Daoy (cell line): ENCODE measurements at regions not wholly inside any gene's neighbourhood (a gene's known extent, or its start where the extent isn't known, plus 50 kb on each side); places are given as distances from the start of the nearest gene placed in this dataset.
A peak's percentile ranks its signal among the peaks of the same experiment; 100 is the strongest.

Experiments
- DNase-seq: peaks from one replicate; pipeline ENCODE4 v3.0.0-alpha.2; 2015; ENCODE audit warnings: low read depth

GRCh38 chr10:88127766-88128165 is 264.3 kb downstream of the PTEN start:
- no peak for DNase-seq

- DNase-seq: no peak
Measured at GRCh38 chr10:88129013-88129412, 265.6 kb downstream of the PTEN start.

GRCh38 chr10:88130912-88131311 is 267.5 kb downstream of the PTEN start:
- no peak for DNase-seq

- DNase-seq: no peak
Measured at GRCh38 chr10:88131511-88132139, 268.2 kb downstream of the PTEN start.

GRCh38 chr10:88136712-88137111 is 273.3 kb downstream of the PTEN start:
- no peak for DNase-seq

GRCh38 chr10:88138319-88138848 is 275.0 kb downstream of the PTEN start:
- no peak for DNase-seq

- DNase-seq: no peak
Measured at GRCh38 chr10:88147000-88147798, 283.8 kb downstream of the PTEN start.

GRCh38 chr10:88149906-88150305 is 286.5 kb downstream of the PTEN start:
- no peak for DNase-seq

- peak; percentile 53 for DNase-seq
Measured at GRCh38 chr10:88150339-88150738, 286.9 kb downstream of the PTEN start.

GRCh38 chr10:88152728-88153133 is 289.3 kb downstream of the PTEN start:
- peak; percentile 89 for DNase-seq

- no peak for DNase-seq
Measured at GRCh38 chr10:88154596-88155250, 291.3 kb downstream of the PTEN start.

- DNase-seq: peak; percentile 49
Measured at GRCh38 chr10:88156341-88156740, 292.9 kb downstream of the PTEN start.

GRCh38 chr10:88157981-88158465 is 294.6 kb downstream of the PTEN start:
- DNase-seq: peak; percentile 49

- DNase-seq: no peak
Measured at GRCh38 chr10:88158526-88159122, 295.2 kb downstream of the PTEN start.

- no peak for DNase-seq
Measured at GRCh38 chr10:88159127-88159829, 295.9 kb downstream of the PTEN start.

- DNase-seq: no peak
Measured at GRCh38 chr10:88161070-88161469, 297.6 kb downstream of the PTEN start.

GRCh38 chr10:88161756-88162155 is 298.3 kb downstream of the PTEN start:
- no peak for DNase-seq

GRCh38 chr10:88162852-88163251 is 299.4 kb downstream of the PTEN start:
- no peak for DNase-seq

GRCh38 chr10:88163572-88163971 is 300.1 kb downstream of the PTEN start:
- no peak for DNase-seq

GRCh38 chr10:88164471-88164870 is 301.0 kb downstream of the PTEN start:
- no peak for DNase-seq

- DNase-seq: peak; percentile 10
Measured at GRCh38 chr10:88165849-88166271, 302.4 kb downstream of the PTEN start.
